Cerebellar cortex (tissue), 1 donor: ENCODE measurements at regions not wholly inside any gene's neighbourhood (a gene's known extent, or its start where the extent isn't known, plus 50 kb on each side); places are given as distances from the start of the nearest gene placed in this dataset.

ENCODE experiments used
- DNase-seq: peaks from one replicate; pipeline ENCODE4 v3.0.0-alpha.2; 2015; ENCODE audit warnings: low spot score

DNA sequence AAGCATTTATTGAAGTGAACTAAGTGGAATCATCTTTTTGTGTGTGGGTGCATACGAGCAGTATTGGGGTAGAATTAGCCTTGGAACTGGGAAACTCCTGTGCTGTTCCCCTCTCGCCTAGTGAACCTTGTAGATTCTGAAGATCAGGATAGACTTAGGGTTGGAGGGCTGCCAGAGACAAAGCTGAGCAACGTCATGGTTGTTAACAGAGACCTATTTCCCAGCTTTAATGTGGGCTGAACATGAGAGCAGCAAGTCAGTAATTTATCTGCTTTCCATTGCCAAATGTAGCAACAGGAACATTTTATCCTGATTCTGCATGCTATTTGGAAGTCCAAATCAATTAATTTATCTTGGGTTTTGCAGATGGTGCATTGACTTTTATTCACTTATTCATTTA, 246.6 kb downstream of the IL20RB start:
- DNase-seq, result no peak

- no peak for DNase-seq
Measured at GRCh38 chr3:137205394-137206045, 247.7 kb downstream of the IL20RB start.

- no peak for DNase-seq
Measured at GRCh38 chr3:137207616-137208015, 249.8 kb downstream of the IL20RB start.

- peak; percentile 5 for DNase-seq
Measured at GRCh38 chr3:137217733-137218132, 259.9 kb downstream of the IL20RB start.

GRCh38 chr3:137219801-137220445, 262.1 kb downstream of the IL20RB start:
- no peak for DNase-seq

GRCh38 chr3:137222736-137223225, 265.0 kb downstream of the IL20RB start:
- DNase-seq, result no peak

DNA sequence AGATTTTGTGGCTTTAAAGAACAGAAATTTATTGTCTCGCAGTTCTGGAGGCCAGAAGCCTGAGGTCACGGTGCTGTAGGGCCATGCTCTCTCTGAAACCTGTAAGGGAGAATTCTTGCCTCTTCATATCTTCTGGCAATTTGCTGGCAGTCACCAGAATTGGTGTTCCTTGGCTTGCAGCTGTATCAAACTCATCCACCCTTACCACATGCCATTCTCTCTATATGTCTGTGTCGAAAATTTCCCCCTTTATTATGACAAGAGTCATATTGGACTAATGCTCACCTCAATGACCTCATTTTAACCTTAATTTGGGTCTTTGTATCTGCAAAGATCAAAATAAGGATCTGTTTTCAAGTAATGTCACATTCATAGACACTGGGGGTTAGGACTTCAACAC, 266.7 kb downstream of the IL20RB start:
- DNase-seq, result no peak

GRCh38 chr3:137242836-137243400, 285.1 kb downstream of the IL20RB start:
- DNase-seq, result no peak

GRCh38 chr3:137246491-137246890, 288.7 kb downstream of the IL20RB start:
- no peak for DNase-seq

DNA sequence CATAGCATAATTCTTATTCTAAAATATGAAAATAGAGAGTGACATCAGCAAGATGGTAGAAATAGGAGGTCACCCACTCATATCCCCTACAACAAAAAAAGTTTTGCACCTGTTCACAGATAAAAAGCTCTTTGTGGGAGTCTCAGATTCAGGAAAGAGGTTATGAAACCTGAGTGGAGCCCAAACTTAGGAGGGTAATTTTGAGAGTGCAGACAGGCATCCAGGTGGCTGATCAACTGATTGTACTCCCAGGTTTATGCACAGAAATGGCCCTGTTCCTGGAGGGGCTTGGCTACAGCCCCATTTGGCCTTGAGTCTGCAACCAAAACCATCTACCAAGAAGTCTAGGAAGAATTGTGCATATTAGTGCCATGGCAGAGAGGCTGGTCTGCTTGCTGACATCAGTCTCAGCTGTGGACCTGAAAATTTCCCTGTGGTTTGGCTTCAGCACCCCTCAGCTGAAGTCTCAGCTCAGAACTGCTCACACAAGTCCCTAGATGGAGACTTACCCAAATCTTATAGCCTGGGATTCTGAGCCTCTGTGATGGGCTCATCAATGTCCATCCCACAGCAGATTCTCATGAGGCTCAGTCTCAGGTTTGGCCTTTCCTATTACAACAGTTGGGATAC, 291.6 kb downstream of the IL20RB start:
- no peak for DNase-seq

DNA sequence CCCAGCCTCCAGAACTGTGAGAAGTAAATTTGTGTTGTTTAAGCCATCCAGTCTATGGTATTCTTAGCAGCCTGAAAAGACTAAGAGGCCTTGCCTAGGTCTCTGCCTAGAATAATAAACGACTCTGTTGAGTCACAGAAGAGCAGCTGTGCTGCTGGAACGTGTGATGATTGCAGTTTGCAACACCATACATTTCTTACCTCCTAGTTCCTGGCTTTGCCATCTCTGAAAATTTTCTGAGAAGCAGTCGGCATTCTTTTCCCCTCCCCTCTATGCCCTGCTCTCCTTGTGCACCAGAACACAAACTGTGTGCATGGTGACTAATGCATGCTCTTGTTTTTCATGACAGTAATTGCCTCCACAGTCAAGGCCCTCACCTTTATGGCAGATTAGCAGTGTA, 301.3 kb downstream of the IL20RB start:
- no peak for DNase-seq

DNA sequence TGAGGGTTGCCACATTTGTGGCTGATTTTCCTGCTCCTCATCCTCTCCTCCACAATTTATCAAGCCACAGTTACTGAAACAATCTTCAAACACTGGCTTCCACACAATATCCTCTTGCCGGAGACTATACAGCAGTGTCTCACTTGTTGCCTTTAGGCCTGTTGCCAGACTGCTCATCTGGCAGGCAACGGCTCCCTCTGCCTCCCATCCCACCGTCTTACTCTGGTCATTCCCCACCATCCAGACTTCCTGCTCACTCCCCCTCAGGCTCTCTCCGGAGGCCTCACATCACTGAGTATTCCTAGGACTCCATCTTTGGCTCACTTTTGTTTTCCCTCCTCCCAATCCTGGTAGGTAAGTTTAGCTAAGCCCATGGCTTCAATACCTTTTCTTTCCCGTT, 301.9 kb downstream of the IL20RB start:
- no peak for DNase-seq

DNA sequence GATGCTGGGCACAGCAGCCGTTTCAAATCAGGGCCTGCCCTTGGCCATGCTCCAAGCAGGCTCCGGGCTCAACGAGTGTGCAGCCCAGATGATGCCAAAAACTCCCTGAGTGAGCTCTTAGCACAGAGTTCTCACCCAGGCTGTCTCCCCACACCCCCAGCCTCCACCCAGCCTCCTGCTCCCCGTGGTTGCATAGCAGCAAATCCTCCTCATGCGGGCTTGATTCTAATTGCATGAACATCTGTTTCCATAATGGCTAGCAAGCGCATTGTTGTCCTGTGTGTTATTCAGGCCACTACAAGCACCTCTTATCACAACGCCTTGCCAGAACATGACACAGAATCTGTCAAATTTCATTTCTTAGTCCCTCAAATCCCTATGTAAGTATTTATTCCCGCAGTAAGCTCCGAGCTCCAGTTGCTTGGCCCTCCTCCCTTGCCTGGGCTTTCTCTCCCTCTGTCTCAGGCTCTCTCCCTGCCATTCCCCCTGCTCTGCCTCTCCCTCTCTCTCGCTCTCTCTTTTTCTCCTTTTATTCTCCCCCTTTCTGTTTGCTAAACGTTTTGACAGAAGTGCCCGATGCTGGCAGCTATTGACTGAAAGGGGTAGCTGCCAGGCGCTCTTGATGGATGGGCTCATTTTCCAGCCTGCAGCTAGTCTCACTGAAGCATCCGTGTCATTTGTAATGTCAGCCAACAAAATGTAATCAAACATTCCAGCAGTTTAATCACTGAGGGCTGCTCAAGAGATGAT, 306.5 kb downstream of the IL20RB start:
- DNase-seq, result no peak

DNA sequence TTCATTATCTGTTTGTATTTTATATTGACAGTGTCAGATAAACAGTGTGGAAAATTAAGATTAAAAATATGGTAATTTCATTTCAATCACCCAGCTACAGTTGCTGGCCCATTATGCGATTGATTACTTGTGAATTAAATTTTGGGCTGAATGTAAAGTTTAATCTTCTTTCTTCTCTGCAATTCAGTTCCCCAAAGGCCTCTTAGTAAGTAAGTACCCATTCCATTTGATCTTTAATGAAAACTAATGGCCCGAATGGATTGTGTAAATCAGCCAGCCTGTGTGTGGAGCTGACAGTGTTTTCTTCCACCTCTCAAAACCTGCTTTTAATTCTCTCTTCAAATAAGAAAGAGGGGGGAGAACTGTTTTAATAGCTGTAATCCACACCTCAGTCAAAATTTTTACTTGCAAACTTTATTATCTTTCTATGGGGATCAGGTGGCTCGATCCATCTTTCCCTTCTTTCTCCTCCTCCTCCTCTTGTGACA, 307.1 kb downstream of the IL20RB start:
- no peak for DNase-seq

DNA sequence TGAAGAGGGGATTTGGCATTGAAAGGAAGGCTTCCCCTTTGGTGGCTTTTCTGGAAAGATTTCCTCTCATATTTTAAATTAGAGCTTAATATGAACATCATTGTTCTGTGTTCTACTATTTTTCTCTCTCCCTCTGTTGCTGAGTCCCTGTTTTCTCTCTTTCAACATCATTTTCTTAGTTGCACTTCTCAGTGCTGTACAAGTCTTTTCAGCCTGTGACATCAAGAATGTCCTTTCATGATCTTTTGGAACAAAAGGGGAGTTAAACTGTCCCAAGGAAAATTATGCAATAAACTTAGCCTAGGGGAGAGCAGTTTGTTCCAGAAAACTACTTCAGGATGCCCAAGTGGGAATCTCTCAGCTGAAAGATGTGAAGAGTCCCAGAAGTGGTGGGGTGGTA, 325.1 kb downstream of the IL20RB start:
- DNase-seq, result no peak

- DNase-seq, result no peak
Measured at GRCh38 chr3:137285924-137286323, 328.1 kb downstream of the IL20RB start.

DNA sequence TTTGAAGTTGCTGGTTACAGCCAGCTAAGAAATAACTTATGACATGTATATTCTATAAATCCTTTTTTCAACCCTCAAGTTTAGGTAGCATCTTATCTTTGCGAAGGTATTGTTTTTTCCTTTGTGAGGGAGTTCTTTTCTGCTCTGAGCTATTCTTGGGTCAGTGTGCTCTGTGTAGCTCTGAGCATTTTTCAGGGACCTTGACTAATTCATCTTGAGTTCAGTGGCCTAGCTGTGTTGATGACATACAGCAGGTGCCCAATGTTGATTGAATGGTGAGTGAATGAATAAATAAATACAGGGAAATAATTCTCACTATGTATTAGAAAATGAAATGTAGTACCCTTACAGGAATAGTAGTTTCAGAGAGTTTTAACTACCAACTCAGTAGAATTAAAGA, 335.3 kb downstream of the IL20RB start:
- no peak for DNase-seq

GRCh38 chr3:137294139-137294538, 336.4 kb downstream of the IL20RB start:
- DNase-seq, result no peak

- DNase-seq, result no peak
Measured at GRCh38 chr3:137294839-137295238, 337.1 kb downstream of the IL20RB start.

GRCh38 chr3:137295336-137295735, 337.6 kb downstream of the IL20RB start:
- DNase-seq, result no peak

GRCh38 chr3:137296116-137296515, 338.3 kb downstream of the IL20RB start:
- no peak for DNase-seq

DNA sequence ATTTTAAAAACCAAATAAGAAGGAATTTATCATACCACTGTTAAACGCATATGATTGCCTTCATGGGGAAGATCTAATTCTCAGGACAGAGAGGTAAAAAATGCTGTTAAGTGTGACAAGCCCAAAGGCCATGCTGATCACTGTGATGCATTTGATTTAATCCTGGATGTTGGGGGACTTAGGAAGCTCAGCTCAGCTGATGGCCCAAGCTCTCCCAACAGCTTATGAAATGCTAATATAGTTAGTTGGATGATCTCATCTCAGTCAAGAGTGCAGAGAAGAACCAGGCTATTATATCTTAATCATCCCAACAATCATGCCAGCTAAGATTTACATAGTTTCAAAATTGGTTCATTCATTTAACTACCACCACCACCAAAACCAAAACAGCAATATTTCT, 340.0 kb downstream of the IL20RB start:
- no peak for DNase-seq
